GM12875 (cell line): ENCODE measurements at regions not wholly inside any gene's neighbourhood (a gene's known extent, or its start where the extent isn't known, plus 50 kb on each side); places are given as distances from the start of the nearest gene placed in this dataset.

Source experiments
- H3K4me3 ChIP-seq: one replicate; pipeline ENCODE4 v1.5.1; 2011; ENCODE audit warnings: low read depth, low read length, control low read depth
- TF ChIP-seq, protein P1 (sequence below): IDR thresholded peaks from 2 replicates; pipeline ENCODE4 v1.5.1; 2011; ENCODE audit warnings: low read depth, mild to moderate bottlenecking, control low read depth, inconsistent platforms, low read length, moderate library complexity, borderline replicate concordance; ENCODE audit not compliant: insufficient read depth

- TF ChIP-seq, protein P1, sequence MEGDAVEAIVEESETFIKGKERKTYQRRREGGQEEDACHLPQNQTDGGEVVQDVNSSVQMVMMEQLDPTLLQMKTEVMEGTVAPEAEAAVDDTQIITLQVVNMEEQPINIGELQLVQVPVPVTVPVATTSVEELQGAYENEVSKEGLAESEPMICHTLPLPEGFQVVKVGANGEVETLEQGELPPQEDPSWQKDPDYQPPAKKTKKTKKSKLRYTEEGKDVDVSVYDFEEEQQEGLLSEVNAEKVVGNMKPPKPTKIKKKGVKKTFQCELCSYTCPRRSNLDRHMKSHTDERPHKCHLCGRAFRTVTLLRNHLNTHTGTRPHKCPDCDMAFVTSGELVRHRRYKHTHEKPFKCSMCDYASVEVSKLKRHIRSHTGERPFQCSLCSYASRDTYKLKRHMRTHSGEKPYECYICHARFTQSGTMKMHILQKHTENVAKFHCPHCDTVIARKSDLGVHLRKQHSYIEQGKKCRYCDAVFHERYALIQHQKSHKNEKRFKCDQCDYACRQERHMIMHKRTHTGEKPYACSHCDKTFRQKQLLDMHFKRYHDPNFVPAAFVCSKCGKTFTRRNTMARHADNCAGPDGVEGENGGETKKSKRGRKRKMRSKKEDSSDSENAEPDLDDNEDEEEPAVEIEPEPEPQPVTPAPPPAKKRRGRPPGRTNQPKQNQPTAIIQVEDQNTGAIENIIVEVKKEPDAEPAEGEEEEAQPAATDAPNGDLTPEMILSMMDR, result no peak
- no peak overlapping the region for H3K4me3 ChIP-seq
Observed at GRCh38 chr2:180306346-180306745, 299.2 kb upstream of the CWC22 start.

DNA sequence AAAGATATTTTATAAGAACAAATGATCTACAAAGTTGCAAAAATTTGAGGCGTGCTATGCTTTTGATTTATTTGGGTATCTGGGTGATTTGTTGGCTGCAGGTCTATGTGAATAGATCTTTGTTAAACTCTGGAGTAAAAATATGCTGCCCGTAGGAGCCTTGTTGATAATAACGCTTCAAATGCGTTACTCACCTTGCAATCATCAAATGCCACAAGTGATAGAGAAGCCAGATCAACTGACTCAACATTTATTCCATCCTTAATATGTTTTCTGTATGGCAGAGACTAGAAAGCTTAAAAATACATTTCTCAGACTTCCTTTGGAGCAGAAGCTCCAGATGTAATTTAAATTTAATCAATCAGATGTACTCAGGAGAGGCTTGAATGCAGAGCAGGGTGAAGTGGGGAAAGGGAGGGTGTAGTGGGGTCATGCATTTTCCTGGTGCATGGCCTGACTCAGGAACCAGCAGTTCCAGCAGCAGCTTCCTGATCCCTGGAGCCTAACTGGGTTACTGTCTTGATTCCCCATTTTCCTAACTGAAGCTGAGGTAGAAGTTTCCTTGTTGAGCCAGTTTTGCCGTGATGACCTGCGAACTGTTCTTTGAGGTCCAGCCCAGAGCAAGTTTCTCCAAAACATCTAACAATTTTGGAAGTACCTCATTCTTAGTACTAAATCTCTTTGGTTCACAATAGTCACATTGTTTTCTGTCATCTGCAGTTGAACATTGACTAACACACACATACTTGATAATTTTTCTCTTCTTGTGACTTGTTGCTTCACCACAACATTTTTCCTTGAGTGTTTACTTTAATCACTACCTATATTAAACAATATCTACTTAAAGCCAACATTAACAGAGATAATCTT, 284.7 kb upstream of the CWC22 start:
- TF ChIP-seq, protein P1, result no peak
- no peak overlapping the region for H3K4me3 ChIP-seq

DNA sequence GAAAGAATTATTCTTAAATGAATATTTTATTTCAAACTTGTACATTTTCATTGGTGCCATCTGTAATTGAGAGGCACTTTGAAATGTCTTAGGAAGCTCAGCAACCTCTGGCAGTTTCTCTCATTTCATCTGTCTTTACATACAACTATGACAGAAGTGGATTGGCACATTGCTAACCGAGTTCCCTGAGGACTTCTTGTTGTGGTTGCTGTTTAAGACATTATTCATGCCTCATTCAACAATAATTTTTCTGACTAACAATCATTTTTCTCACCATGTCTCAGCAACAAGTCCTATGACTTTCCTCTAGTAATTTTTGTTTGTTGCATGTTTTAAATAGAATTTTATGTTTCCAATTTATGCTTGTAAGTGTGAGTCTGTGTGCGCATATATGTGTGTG, 284.0 kb upstream of the CWC22 start:
- TF ChIP-seq, protein P1, result no peak
- H3K4me3 ChIP-seq, result no peak overlapping the region

DNA sequence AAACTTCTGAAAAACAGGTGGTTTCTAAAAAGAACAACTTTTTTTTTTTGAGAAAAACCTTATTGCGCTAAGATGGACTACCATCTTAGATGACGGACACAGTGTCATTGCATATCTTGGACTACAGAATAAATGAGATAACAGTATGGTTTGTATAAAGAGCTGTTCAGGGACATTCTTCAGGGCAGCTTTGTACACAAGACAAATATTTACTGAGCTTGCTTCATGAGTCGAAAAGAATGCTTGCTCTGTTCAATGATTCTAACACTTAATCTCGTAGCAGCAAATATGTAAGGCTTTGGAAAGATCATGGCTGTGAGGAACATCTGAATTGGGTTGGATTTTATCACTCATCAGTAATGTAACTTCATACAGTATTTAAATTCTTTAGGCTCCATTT, 282.5 kb upstream of the CWC22 start:
- H3K4me3 ChIP-seq, result no peak overlapping the region
- TF ChIP-seq, protein P1, result no peak

DNA sequence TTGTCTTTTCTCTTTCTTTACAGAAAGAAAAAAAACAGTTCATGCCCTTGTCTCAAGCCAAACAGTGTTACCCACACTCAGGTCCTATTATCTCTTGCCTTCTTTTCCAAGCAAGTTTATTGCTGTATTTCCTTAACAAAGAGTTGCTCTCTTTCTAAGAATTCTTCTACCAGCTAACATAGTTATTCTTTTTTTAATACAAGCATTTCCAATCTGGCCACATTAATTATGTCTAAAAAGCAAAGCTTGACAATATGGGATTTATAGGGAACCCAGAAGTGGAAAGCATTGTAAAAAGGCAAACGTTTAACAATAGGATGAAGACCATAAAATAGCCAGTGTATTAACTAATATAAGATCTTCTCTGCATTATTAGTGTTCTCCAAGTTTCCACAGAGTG, 272.5 kb upstream of the CWC22 start:
- TF ChIP-seq, protein P1, result no peak

GRCh38 chr2:180276733-180277132, 269.6 kb upstream of the CWC22 start:
- H3K4me3 ChIP-seq, result no peak overlapping the region
- TF ChIP-seq, protein P1, result no peak

More for the DNA sequence above, 272.5 kb upstream of the CWC22 start:
- no peak overlapping the region for H3K4me3 ChIP-seq

- H3K4me3 ChIP-seq, result no peak overlapping the region
- TF ChIP-seq, protein P1, result no peak
Observed at GRCh38 chr2:180268006-180268405, 260.9 kb upstream of the CWC22 start.
